ENCODE measurements at regions not wholly inside any gene's neighbourhood (a gene's known extent, or its start where the extent isn't known, plus 50 kb on each side); places are given as distances from the start of the nearest gene placed in this dataset.

DNA sequence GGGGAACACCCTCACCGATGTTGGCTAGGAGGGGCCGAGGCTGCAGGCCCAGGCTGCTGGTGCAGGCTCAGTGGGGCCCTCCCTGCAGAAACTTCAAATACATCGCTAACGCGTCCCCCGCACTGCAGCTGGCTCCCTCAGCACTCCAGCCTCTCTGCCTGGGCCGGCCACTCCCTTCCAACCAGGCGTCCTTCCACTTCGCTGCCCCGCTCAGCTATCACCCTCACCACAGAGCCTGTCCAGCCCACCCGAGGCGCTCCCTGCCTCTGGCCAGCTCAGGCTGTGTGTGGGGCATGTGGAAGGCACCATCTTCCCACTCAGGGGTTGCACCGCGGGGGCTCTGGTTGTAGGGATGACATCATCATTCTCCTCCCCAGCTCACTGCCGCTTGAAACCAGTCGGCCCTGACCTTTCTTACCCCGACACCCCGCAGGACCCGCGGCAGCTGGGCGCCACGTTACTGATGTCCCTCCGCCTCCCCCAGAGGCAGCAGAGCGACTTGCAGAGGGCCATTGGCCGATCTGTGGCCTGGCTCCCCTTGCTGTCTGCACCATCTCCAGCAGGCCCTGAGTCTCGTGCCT, 199.9 kb upstream of the RTL1 start:
- Mint-ChIP-seq H3K9me3 (peaks cover 22% of the 10 kb centered on the region), H3K27me3 (ENCODE audit: insufficient read depth, low read depth, poor library complexity) (peaks cover 3% of the 10 kb centered on the region), H3K4me1 (peaks cover 9% of the 10 kb centered on the region; the same call in 2 of the 3 replicates), H3K27ac (no peak overlapping the region), H3K36me3 (ENCODE audit: low read depth) (peaks cover 14% of the 10 kb centered on the region; the same call in 2 of the 3 replicates), H3K4me3 (no peak overlapping the region)
- Histone ChIP-seq H3K36me3 (ENCODE audit: insufficient read depth) (no peaks in the 10 kb centered on the region), H4K20me1 (replicated peaks; ENCODE audit: insufficient read depth) (no peaks in the 10 kb centered on the region), H3K27ac (ENCODE audit: low read depth) (no peak overlapping the region), H3K79me2 (replicated peaks; ENCODE audit: insufficient read depth) (no peaks in the 10 kb centered on the region), H3K4me3 (no peak overlapping the region), H2AFZ (0 out of 2 replicates have a peak overlapping the region, but pooled peaks have one; percentile 32), H3F3A (replicated peaks; ENCODE audit: low read depth) (no peaks in the 10 kb centered on the region), H3K4me2 (no peak overlapping the region), H3K9me2 (ENCODE audit: insufficient read depth) (no peaks in the 10 kb centered on the region), H3K27me3 (ENCODE audit: insufficient read depth) (no peaks in the 10 kb centered on the region), H3K4me1 (ENCODE audit: insufficient read depth) (peaks cover under 1% of the 10 kb centered on the region; the same call in 1 of the 2 replicates)
- no peak for TF ChIP-seq EZH2phosphoT487 (IDR thresholded peaks at IDR 0.05; ENCODE audit: unreplicated experiment)
- TF ChIP-seq, protein P1, sequence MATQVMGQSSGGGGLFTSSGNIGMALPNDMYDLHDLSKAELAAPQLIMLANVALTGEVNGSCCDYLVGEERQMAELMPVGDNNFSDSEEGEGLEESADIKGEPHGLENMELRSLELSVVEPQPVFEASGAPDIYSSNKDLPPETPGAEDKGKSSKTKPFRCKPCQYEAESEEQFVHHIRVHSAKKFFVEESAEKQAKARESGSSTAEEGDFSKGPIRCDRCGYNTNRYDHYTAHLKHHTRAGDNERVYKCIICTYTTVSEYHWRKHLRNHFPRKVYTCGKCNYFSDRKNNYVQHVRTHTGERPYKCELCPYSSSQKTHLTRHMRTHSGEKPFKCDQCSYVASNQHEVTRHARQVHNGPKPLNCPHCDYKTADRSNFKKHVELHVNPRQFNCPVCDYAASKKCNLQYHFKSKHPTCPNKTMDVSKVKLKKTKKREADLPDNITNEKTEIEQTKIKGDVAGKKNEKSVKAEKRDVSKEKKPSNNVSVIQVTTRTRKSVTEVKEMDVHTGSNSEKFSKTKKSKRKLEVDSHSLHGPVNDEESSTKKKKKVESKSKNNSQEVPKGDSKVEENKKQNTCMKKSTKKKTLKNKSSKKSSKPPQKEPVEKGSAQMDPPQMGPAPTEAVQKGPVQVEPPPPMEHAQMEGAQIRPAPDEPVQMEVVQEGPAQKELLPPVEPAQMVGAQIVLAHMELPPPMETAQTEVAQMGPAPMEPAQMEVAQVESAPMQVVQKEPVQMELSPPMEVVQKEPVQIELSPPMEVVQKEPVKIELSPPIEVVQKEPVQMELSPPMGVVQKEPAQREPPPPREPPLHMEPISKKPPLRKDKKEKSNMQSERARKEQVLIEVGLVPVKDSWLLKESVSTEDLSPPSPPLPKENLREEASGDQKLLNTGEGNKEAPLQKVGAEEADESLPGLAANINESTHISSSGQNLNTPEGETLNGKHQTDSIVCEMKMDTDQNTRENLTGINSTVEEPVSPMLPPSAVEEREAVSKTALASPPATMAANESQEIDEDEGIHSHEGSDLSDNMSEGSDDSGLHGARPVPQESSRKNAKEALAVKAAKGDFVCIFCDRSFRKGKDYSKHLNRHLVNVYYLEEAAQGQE (IDR thresholded peaks at IDR 0.05; ENCODE audit: unreplicated experiment) = no peak
- TF ChIP-seq EZH2 (IDR thresholded peaks at IDR 0.05; ENCODE audit: low read depth, unreplicated experiment) = no peak
- TF ChIP-seq, protein P2, sequence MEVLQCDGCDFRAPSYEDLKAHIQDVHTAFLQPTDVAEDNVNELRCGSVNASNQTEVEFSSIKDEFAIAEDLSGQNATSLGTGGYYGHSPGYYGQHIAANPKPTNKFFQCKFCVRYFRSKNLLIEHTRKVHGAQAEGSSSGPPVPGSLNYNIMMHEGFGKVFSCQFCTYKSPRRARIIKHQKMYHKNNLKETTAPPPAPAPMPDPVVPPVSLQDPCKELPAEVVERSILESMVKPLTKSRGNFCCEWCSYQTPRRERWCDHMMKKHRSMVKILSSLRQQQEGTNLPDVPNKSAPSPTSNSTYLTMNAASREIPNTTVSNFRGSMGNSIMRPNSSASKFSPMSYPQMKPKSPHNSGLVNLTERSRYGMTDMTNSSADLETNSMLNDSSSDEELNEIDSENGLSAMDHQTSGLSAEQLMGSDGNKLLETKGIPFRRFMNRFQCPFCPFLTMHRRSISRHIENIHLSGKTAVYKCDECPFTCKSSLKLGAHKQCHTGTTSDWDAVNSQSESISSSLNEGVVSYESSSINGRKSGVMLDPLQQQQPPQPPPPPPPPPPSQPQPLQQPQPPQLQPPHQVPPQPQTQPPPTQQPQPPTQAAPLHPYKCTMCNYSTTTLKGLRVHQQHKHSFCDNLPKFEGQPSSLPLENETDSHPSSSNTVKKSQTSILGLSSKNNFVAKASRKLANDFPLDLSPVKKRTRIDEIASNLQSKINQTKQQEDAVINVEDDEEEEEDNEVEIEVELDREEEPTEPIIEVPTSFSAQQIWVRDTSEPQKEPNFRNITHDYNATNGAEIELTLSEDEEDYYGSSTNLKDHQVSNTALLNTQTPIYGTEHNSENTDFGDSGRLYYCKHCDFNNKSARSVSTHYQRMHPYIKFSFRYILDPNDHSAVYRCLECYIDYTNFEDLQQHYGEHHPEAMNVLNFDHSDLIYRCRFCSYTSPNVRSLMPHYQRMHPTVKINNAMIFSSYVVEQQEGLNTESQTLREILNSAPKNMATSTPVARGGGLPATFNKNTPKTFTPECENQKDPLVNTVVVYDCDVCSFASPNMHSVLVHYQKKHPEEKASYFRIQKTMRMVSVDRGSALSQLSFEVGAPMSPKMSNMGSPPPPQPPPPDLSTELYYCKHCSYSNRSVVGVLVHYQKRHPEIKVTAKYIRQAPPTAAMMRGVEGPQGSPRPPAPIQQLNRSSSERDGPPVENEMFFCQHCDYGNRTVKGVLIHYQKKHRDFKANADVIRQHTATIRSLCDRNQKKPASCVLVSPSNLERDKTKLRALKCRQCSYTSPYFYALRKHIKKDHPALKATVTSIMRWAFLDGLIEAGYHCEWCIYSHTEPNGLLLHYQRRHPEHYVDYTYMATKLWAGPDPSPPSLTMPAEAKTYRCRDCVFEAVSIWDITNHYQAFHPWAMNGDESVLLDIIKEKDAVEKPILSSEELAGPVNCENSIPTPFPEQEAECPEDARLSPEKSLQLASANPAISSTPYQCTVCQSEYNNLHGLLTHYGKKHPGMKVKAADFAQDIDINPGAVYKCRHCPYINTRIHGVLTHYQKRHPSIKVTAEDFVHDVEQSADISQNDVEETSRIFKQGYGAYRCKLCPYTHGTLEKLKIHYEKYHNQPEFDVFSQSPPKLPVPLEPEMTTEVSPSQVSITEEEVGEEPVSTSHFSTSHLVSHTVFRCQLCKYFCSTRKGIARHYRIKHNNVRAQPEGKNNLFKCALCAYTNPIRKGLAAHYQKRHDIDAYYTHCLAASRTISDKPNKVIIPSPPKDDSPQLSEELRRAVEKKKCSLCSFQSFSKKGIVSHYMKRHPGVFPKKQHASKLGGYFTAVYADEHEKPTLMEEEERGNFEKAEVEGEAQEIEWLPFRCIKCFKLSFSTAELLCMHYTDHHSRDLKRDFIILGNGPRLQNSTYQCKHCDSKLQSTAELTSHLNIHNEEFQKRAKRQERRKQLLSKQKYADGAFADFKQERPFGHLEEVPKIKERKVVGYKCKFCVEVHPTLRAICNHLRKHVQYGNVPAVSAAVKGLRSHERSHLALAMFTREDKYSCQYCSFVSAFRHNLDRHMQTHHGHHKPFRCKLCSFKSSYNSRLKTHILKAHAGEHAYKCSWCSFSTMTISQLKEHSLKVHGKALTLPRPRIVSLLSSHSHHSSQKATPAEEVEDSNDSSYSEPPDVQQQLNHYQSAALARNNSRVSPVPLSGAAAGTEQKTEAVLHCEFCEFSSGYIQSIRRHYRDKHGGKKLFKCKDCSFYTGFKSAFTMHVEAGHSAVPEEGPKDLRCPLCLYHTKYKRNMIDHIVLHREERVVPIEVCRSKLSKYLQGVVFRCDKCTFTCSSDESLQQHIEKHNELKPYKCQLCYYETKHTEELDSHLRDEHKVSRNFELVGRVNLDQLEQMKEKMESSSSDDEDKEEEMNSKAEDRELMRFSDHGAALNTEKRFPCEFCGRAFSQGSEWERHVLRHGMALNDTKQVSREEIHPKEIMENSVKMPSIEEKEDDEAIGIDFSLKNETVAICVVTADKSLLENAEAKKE (CRISPR knock-in tag; IDR thresholded peaks at IDR 0.05) = no peak
- TF ChIP-seq POLR2AphosphoS5 (IDR thresholded peaks at IDR 0.05; ENCODE audit: low read depth) = no peak
- TF ChIP-seq CREB1 (CRISPR knock-in tag; IDR thresholded peaks at IDR 0.05; ENCODE audit: low read depth) = no peak
- TF ChIP-seq, protein P3, sequence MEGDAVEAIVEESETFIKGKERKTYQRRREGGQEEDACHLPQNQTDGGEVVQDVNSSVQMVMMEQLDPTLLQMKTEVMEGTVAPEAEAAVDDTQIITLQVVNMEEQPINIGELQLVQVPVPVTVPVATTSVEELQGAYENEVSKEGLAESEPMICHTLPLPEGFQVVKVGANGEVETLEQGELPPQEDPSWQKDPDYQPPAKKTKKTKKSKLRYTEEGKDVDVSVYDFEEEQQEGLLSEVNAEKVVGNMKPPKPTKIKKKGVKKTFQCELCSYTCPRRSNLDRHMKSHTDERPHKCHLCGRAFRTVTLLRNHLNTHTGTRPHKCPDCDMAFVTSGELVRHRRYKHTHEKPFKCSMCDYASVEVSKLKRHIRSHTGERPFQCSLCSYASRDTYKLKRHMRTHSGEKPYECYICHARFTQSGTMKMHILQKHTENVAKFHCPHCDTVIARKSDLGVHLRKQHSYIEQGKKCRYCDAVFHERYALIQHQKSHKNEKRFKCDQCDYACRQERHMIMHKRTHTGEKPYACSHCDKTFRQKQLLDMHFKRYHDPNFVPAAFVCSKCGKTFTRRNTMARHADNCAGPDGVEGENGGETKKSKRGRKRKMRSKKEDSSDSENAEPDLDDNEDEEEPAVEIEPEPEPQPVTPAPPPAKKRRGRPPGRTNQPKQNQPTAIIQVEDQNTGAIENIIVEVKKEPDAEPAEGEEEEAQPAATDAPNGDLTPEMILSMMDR (conservative IDR thresholded peaks at IDR 0.05; ENCODE audit: low read depth in 2 of 2) = no peak
- TF ChIP-seq ZNF114 (CRISPR knock-in tag; IDR thresholded peaks at IDR 0.05) = no peak
- no peak for TF ChIP-seq ZNF331 (CRISPR knock-in tag; IDR thresholded peaks at IDR 0.05; ENCODE audit: low read depth)
- TF ChIP-seq JUNB (IDR thresholded peaks at IDR 0.05; ENCODE audit: unreplicated experiment) = no peak
- TF ChIP-seq NANOG (IDR thresholded peaks at IDR 0.05; ENCODE audit: borderline replicate concordance) = no peak
- TF ChIP-seq STAT1 (IDR thresholded peaks at IDR 0.05; ENCODE audit: unreplicated experiment) = no peak
- TF ChIP-seq, protein P4, sequence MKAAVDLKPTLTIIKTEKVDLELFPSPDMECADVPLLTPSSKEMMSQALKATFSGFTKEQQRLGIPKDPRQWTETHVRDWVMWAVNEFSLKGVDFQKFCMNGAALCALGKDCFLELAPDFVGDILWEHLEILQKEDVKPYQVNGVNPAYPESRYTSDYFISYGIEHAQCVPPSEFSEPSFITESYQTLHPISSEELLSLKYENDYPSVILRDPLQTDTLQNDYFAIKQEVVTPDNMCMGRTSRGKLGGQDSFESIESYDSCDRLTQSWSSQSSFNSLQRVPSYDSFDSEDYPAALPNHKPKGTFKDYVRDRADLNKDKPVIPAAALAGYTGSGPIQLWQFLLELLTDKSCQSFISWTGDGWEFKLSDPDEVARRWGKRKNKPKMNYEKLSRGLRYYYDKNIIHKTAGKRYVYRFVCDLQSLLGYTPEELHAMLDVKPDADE (IDR thresholded peaks at IDR 0.05) = no peak
- ATAC-seq (peak; percentile 76), DNase-seq (ENCODE audit: low spot score) (no peak)
